Inflammatory macrophage (primary cell): ENCODE measurements at regions not wholly inside any gene's neighbourhood (a gene's known extent, or its start where the extent isn't known, plus 50 kb on each side); places are given as distances from the start of the nearest gene placed in this dataset.
"Not testable (repeated sequence)": the region's sequence is repeated elsewhere in the genome, so short reads cannot be mapped to it uniquely, and the experiment has no call there.

Source experiments
- DNase-seq, 2 donors: peaks; one replicate each; pipeline ENCODE4 v3.0.0-alpha.2; 2020 to 2022

GRCh38 chr16:32947336-32947735 lies 246.7 kb upstream of the TP53TG3C start:
- DNase-seq: not testable (repeated sequence)

GRCh38 chr16:32946041-32946560 lies 247.9 kb upstream of the TP53TG3C start:
- not testable (repeated sequence) for DNase-seq

- not testable (repeated sequence) for DNase-seq
Measured at GRCh38 chr16:32945311-32945710, 248.7 kb upstream of the TP53TG3C start.

GRCh38 chr16:32939845-32940244 lies 254.2 kb upstream of the TP53TG3C start:
- not testable (repeated sequence) for DNase-seq

- DNase-seq: not testable (repeated sequence)
Measured at GRCh38 chr16:32937929-32938328, 256.1 kb upstream of the TP53TG3C start.

GRCh38 chr16:32932240-32933040 lies 256.5 kb upstream of the TP53TG3 start:
- not testable (repeated sequence) for DNase-seq

- DNase-seq: not testable (repeated sequence)
Measured at GRCh38 chr16:32925192-32925591, 249.2 kb upstream of the TP53TG3 start.

GRCh38 chr16:32922578-32922977 lies 246.6 kb upstream of the TP53TG3 start:
- not testable (repeated sequence) for DNase-seq

GRCh38 chr16:32915346-32915745 lies 239.4 kb upstream of the TP53TG3 start:
- DNase-seq: not testable (repeated sequence)

- DNase-seq: peak; percentile 3 to 40
Measured at GRCh38 chr16:32897782-32898181, 221.8 kb upstream of the TP53TG3 start.

- not testable (repeated sequence) for DNase-seq
Measured at GRCh38 chr16:32885392-32885791, 209.4 kb upstream of the TP53TG3 start.

- DNase-seq: not testable (repeated sequence)
Measured at GRCh38 chr16:32884556-32884955, 208.6 kb upstream of the TP53TG3 start.

- DNase-seq: not testable (repeated sequence)
Measured at GRCh38 chr16:32882328-32882857, 206.4 kb upstream of the TP53TG3 start.

GRCh38 chr16:32881631-32882030 lies 205.7 kb upstream of the TP53TG3 start:
- DNase-seq: not testable (repeated sequence)

- not testable (repeated sequence) for DNase-seq
Measured at GRCh38 chr16:32880009-32880408, 204.0 kb upstream of the TP53TG3 start.

GRCh38 chr16:32876718-32877117 lies 200.8 kb upstream of the TP53TG3 start:
- DNase-seq: not testable (repeated sequence)

- not testable (repeated sequence) for DNase-seq
Measured at GRCh38 chr16:32873783-32874182, 197.8 kb upstream of the TP53TG3 start.

GRCh38 chr16:32873120-32873519 lies 197.2 kb upstream of the TP53TG3 start:
- DNase-seq: not testable (repeated sequence)

GRCh38 chr16:32870628-32871027 lies 194.7 kb upstream of the TP53TG3 start:
- DNase-seq: not testable (repeated sequence)

- not testable (repeated sequence) for DNase-seq
Measured at GRCh38 chr16:32868334-32868733, 192.4 kb upstream of the TP53TG3 start.

- not testable (repeated sequence) for DNase-seq
Measured at GRCh38 chr16:32865284-32865683, 189.3 kb upstream of the TP53TG3 start.

- not testable (repeated sequence) for DNase-seq
Measured at GRCh38 chr16:32861476-32862201, 185.7 kb upstream of the TP53TG3 start.

GRCh38 chr16:32847379-32847778 lies 171.4 kb upstream of the TP53TG3 start:
- DNase-seq: not testable (repeated sequence)
